ENCODE measurements at regions not wholly inside any gene's neighbourhood (a gene's known extent, or its start where the extent isn't known, plus 50 kb on each side); places are given as distances from the start of the nearest gene placed in this dataset.

DNA sequence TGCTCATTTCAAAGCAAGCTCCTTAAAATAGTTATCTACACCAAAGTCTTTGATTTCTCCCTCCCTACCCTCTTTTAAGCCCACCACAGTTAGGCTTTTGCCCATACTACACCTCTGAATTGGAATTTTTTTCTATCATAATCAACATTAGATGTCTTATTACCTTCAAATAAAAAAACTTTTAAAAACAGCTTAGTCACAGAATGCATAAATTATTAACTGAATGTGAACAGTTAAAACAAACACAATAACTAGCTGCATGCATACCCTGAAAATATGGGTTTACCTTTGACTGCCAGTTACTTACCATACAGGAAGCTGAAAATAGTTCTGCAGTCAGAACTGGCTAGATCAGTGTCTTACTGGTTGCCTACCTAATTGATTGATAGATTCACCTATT, 210.9 kb downstream of the TGFB2 start:
- H3K4ac ChIP-seq (ENCODE audit: low read depth in 1 of 2, low read length in 2 of 2): no peak overlapping the region
- H3K18ac ChIP-seq (ENCODE audit: low read depth in 1 of 2, low read length in 2 of 2): no peak overlapping the region
- H3K4me1 ChIP-seq (ENCODE audit: control insufficient read depth, insufficient read depth, low read depth, low read length): peaks cover 3% of the 10 kb centered on the region
- no peak overlapping the region for H2BK12ac ChIP-seq (ENCODE audit: low read length in 2 of 2)
- H3K4me3 ChIP-seq (ENCODE audit: insufficient read depth in 1 of 2, low read depth in 1 of 2, low read length in 2 of 2): no peak overlapping the region
- H2BK120ac ChIP-seq (ENCODE audit: low read depth, low read length): no peak overlapping the region
- no peak overlapping the region for H2BK5ac ChIP-seq (ENCODE audit: low read depth, low read length, poor library complexity, severe bottlenecking)
- no peaks in the 10 kb centered on the region for H3K27me3 ChIP-seq (ENCODE audit: control insufficient read depth in 1 of 2, insufficient read depth in 1 of 2, low read length in 2 of 2)
- H3K36me3 ChIP-seq (ENCODE audit: control insufficient read depth in 1 of 2, insufficient read depth in 2 of 2, low read depth in 1 of 2, low read length in 2 of 2): no peaks in the 10 kb centered on the region
- no peak overlapping the region for H4K91ac ChIP-seq (ENCODE audit: low read length)
- H2BK15ac ChIP-seq (ENCODE audit: low read depth, poor library complexity, severe bottlenecking): no peak overlapping the region
- no peak overlapping the region for H2AFZ ChIP-seq (ENCODE audit: low read depth, low read length)
- H3K27ac ChIP-seq (ENCODE audit: low read length, poor library complexity, severe bottlenecking): peak overlapping the region; percentile 87
- H3K79me1 ChIP-seq (replicated peaks; ENCODE audit: low read length, poor library complexity, severe bottlenecking): no peaks in the 10 kb centered on the region
- no peak overlapping the region for H4K8ac ChIP-seq (ENCODE audit: low read length)
- no peak overlapping the region for H2AK5ac ChIP-seq (ENCODE audit: low read length, severe bottlenecking)
- H3K23ac ChIP-seq (ENCODE audit: low read length in 2 of 2): no peak overlapping the region
- no peak overlapping the region for H3K9ac ChIP-seq (ENCODE audit: low read length)
- H3K4me2 ChIP-seq (ENCODE audit: low read length, poor library complexity, severe bottlenecking): no peak overlapping the region
- no peak for DNase-seq
- no peak overlapping the region for H3K14ac ChIP-seq (ENCODE audit: low read length in 2 of 2)
- H3K9me3 ChIP-seq (ENCODE audit: control insufficient read depth, low read length): no peaks in the 10 kb centered on the region

- Histone ChIP-seq H3K4me1 (ENCODE audit: control insufficient read depth, insufficient read depth, low read depth, low read length) (peaks cover 3% of the 10 kb centered on the region), H3K9me3 (ENCODE audit: control insufficient read depth, low read length) (no peaks in the 10 kb centered on the region), H3K23ac (ENCODE audit: low read length in 2 of 2) (no peak overlapping the region), H3K4ac (ENCODE audit: low read depth in 1 of 2, low read length in 2 of 2) (no peak overlapping the region), H3K4me3 (ENCODE audit: insufficient read depth in 1 of 2, low read depth in 1 of 2, low read length in 2 of 2) (no peak overlapping the region), H4K8ac (ENCODE audit: low read length) (no peak overlapping the region), H3K4me2 (ENCODE audit: low read length, poor library complexity, severe bottlenecking) (no peak overlapping the region), H2BK12ac (ENCODE audit: low read length in 2 of 2) (no peak overlapping the region), H2BK120ac (ENCODE audit: low read depth, low read length) (no peak overlapping the region), H3K27ac (ENCODE audit: low read length, poor library complexity, severe bottlenecking) (peak overlapping the region; percentile 35), H3K18ac (ENCODE audit: low read depth in 1 of 2, low read length in 2 of 2) (no peak overlapping the region), H2BK15ac (ENCODE audit: low read depth, poor library complexity, severe bottlenecking) (no peak overlapping the region), H3K79me1 (replicated peaks; ENCODE audit: low read length, poor library complexity, severe bottlenecking) (no peaks in the 10 kb centered on the region), H2AFZ (ENCODE audit: low read depth, low read length) (no peak overlapping the region), H3K9ac (ENCODE audit: low read length) (no peak overlapping the region), H2BK5ac (ENCODE audit: low read depth, low read length, poor library complexity, severe bottlenecking) (peak overlapping the region; percentile 0), H4K91ac (ENCODE audit: low read length) (no peak overlapping the region), H3K36me3 (ENCODE audit: control insufficient read depth in 1 of 2, insufficient read depth in 2 of 2, low read depth in 1 of 2, low read length in 2 of 2) (no peaks in the 10 kb centered on the region), H3K14ac (ENCODE audit: low read length in 2 of 2) (no peak overlapping the region), H3K27me3 (ENCODE audit: control insufficient read depth in 1 of 2, insufficient read depth in 1 of 2, low read length in 2 of 2) (no peaks in the 10 kb centered on the region), H2AK5ac (ENCODE audit: low read length, severe bottlenecking) (peak overlapping the region; percentile 33)
- DNase-seq: no peak
- 93% methylated on average over 5 of the region's 6 CpGs for WGBS
Measured at GRCh38 chr1:218557731-218558130, 212.6 kb downstream of the TGFB2 start.

DNA sequence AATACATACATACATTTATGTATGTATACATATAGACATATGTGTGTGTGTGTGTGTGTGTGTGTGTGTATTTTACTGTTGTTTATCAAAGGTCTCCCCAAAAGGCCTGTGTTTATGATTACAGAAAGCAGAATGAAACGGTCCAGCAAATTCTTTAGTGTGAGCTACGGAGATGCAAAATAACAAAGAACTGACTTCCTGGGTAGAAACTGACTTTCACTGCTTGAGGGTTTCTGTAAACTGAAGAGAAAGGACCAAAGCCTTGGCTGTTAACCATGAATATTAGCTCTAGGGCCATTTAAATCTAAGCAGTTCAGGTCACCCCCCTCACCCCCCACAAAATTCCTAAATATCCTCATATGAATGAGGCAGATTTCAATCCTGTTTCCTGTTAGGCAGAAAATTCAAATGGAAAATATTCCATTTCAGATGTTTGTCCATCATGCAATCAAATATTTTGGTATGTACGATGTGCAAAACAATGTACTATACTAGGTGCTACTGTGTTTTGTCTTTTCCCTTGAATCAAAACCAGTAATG, 213.2 kb downstream of the TGFB2 start:
- no peaks in the 10 kb centered on the region for H3K36me3 ChIP-seq (ENCODE audit: control insufficient read depth in 1 of 2, insufficient read depth in 2 of 2, low read depth in 1 of 2, low read length in 2 of 2)
- WGBS: 52% methylated on average over 2 of the region's 3 CpGs
- no peak overlapping the region for H3K4me3 ChIP-seq (ENCODE audit: insufficient read depth in 1 of 2, low read depth in 1 of 2, low read length in 2 of 2)
- H2BK15ac ChIP-seq (ENCODE audit: low read depth, poor library complexity, severe bottlenecking): no peak overlapping the region
- H2AK5ac ChIP-seq (ENCODE audit: low read length, severe bottlenecking): no peak overlapping the region
- H2BK12ac ChIP-seq (ENCODE audit: low read length in 2 of 2): no peak overlapping the region
- no peak for DNase-seq
- no peaks in the 10 kb centered on the region for H3K9me3 ChIP-seq (ENCODE audit: control insufficient read depth, low read length)
- H3K27ac ChIP-seq (ENCODE audit: low read length, poor library complexity, severe bottlenecking): no peak overlapping the region
- no peaks in the 10 kb centered on the region for H3K79me1 ChIP-seq (replicated peaks; ENCODE audit: low read length, poor library complexity, severe bottlenecking)
- H3K14ac ChIP-seq (ENCODE audit: low read length in 2 of 2): no peak overlapping the region
- no peak overlapping the region for H4K8ac ChIP-seq (ENCODE audit: low read length)
- no peaks in the 10 kb centered on the region for H3K27me3 ChIP-seq (ENCODE audit: control insufficient read depth in 1 of 2, insufficient read depth in 1 of 2, low read length in 2 of 2)
- H3K23ac ChIP-seq (ENCODE audit: low read length in 2 of 2): no peak overlapping the region
- no peak overlapping the region for H3K4me2 ChIP-seq (ENCODE audit: low read length, poor library complexity, severe bottlenecking)
- H3K4ac ChIP-seq (ENCODE audit: low read depth in 1 of 2, low read length in 2 of 2): no peak overlapping the region
- H3K18ac ChIP-seq (ENCODE audit: low read depth in 1 of 2, low read length in 2 of 2): no peak overlapping the region
- H2BK120ac ChIP-seq (ENCODE audit: low read depth, low read length): no peak overlapping the region
- no peak overlapping the region for H4K91ac ChIP-seq (ENCODE audit: low read length)
- H3K4me1 ChIP-seq (ENCODE audit: control insufficient read depth, insufficient read depth, low read depth, low read length): peaks cover 3% of the 10 kb centered on the region
- no peak overlapping the region for H3K9ac ChIP-seq (ENCODE audit: low read length)
- H2BK5ac ChIP-seq (ENCODE audit: low read depth, low read length, poor library complexity, severe bottlenecking): no peak overlapping the region
- no peak overlapping the region for H2AFZ ChIP-seq (ENCODE audit: low read depth, low read length)

GRCh38 chr1:218565377-218565776, 220.2 kb downstream of the TGFB2 start:
- WGBS: 94% methylated on average over 1 of the region's 1 CpG
- no peak for DNase-seq
- Histone ChIP-seq H3K79me1 (replicated peaks; ENCODE audit: low read length, poor library complexity, severe bottlenecking) (no peaks in the 10 kb centered on the region), H2BK5ac (ENCODE audit: low read depth, low read length, poor library complexity, severe bottlenecking) (no peak overlapping the region), H3K27ac (ENCODE audit: low read length, poor library complexity, severe bottlenecking) (peak overlapping the region; percentile 40), H3K36me3 (ENCODE audit: control insufficient read depth in 1 of 2, insufficient read depth in 2 of 2, low read depth in 1 of 2, low read length in 2 of 2) (no peaks in the 10 kb centered on the region), H3K23ac (ENCODE audit: low read length in 2 of 2) (no peak overlapping the region), H3K4me2 (ENCODE audit: low read length, poor library complexity, severe bottlenecking) (no peak overlapping the region), H4K91ac (ENCODE audit: low read length) (no peak overlapping the region), H3K9ac (ENCODE audit: low read length) (no peak overlapping the region), H3K9me3 (ENCODE audit: control insufficient read depth, low read length) (no peaks in the 10 kb centered on the region), H2BK12ac (ENCODE audit: low read length in 2 of 2) (no peak overlapping the region), H3K27me3 (ENCODE audit: control insufficient read depth in 1 of 2, insufficient read depth in 1 of 2, low read length in 2 of 2) (no peaks in the 10 kb centered on the region), H2AFZ (ENCODE audit: low read depth, low read length) (no peak overlapping the region), H3K4me1 (ENCODE audit: control insufficient read depth, insufficient read depth, low read depth, low read length) (no peaks in the 10 kb centered on the region), H3K18ac (ENCODE audit: low read depth in 1 of 2, low read length in 2 of 2) (no peak overlapping the region), H4K8ac (ENCODE audit: low read length) (no peak overlapping the region), H2BK15ac (ENCODE audit: low read depth, poor library complexity, severe bottlenecking) (no peak overlapping the region), H2BK120ac (ENCODE audit: low read depth, low read length) (no peak overlapping the region), H2AK5ac (ENCODE audit: low read length, severe bottlenecking) (no peak overlapping the region), H3K14ac (ENCODE audit: low read length in 2 of 2) (no peak overlapping the region), H3K4me3 (ENCODE audit: insufficient read depth in 1 of 2, low read depth in 1 of 2, low read length in 2 of 2) (no peak overlapping the region), H3K4ac (ENCODE audit: low read depth in 1 of 2, low read length in 2 of 2) (no peak overlapping the region)

Measured in mesenchymal stem cell (in vitro differentiated cells and primary cell).